Keratinocyte (primary cell): ENCODE measurements at regions not wholly inside any gene's neighbourhood (a gene's known extent, or its start where the extent isn't known, plus 50 kb on each side); places are given as distances from the start of the nearest gene placed in this dataset.
A peak's percentile ranks its signal among the peaks of the same experiment; 100 is the strongest.

Experiments
- DNase-seq: peaks from one replicate; pipeline ENCODE4 v3.0.0-alpha.2; 2011; ENCODE audit warnings: low read depth, missing footprints, low spot score
- FAIRE-seq: peaks from 2 replicates; lab custom pipeline; 2011; peaks lifted over from hg19 to GRCh38; lab: Jason Lieb, UNC
- H2AFZ ChIP-seq: 2 replicates; pipeline ENCODE4 v1.6.0; 2012; ENCODE audit warnings: low read length, control low read depth, inconsistent platforms; ENCODE audit not compliant: control insufficient read depth
- H3K27ac ChIP-seq: 2 replicates; pipeline ENCODE4 v1.5.1; 2011; ENCODE audit warnings: low read length; ENCODE audit not compliant: control insufficient read depth, insufficient read depth
- H3K27me3 ChIP-seq: 3 replicates; pipeline ENCODE4 v1.6.0; 2011; ENCODE audit warnings: low read length; ENCODE audit not compliant: control insufficient read depth, insufficient read depth; ENCODE audit errors: extremely low read depth
- H3K36me3 ChIP-seq, 2 experiments: 2 replicates in 1 of 2; 3 replicates in 1 of 2; pipeline ENCODE4 v1.5.1; 2011; ENCODE audit warnings: low read length in 2 of 2, mild to moderate bottlenecking in 1 of 2; ENCODE audit not compliant: control insufficient read depth in 2 of 2, insufficient read depth in 2 of 2; ENCODE audit errors: extremely low read depth in 1 of 2
- H3K4me1 ChIP-seq: 3 replicates; pipeline ENCODE4 v1.5.1; 2011; ENCODE audit warnings: low read length; ENCODE audit not compliant: control insufficient read depth, insufficient read depth; ENCODE audit errors: extremely low read depth
- H3K4me2 ChIP-seq: 3 replicates; pipeline ENCODE4 v1.6.0; 2011; ENCODE audit warnings: low read depth, low read length; ENCODE audit not compliant: control insufficient read depth, insufficient read depth; ENCODE audit errors: extremely low read depth
- H3K4me3 ChIP-seq, 3 experiments: fragments of 200-600 bp in 1 of 3; sonication (generic) in 1 of 3; 2 replicates in 2 of 3; 3 replicates in 1 of 3; pipeline ENCODE4 v1.5.1; 2011 to 2016; ENCODE audit warnings: low read length in 3 of 3, mild to moderate bottlenecking in 3 of 3, control low read depth in 2 of 3, inconsistent platforms in 1 of 3, low read depth in 1 of 3, mixed read lengths in 1 of 3, mixed run types in 1 of 3, moderate library complexity in 1 of 3; ENCODE audit not compliant: control insufficient read depth in 2 of 3, insufficient read depth in 2 of 3; ENCODE audit errors: extremely low read depth in 1 of 3
- H3K79me2 ChIP-seq: 2 replicates; pipeline ENCODE4 v1.6.0; 2012; ENCODE audit warnings: low read length; ENCODE audit not compliant: control insufficient read depth, insufficient read depth
- H3K9ac ChIP-seq: 3 replicates; pipeline ENCODE4 v1.6.0; 2011; ENCODE audit warnings: low read length; ENCODE audit not compliant: control insufficient read depth, insufficient read depth; ENCODE audit errors: extremely low read depth
- H3K9me1 ChIP-seq: 3 replicates; pipeline ENCODE4 v1.6.0; 2011; ENCODE audit warnings: low read length; ENCODE audit not compliant: control insufficient read depth, insufficient read depth; ENCODE audit errors: extremely low read depth
- H3K9me3 ChIP-seq: 2 replicates; pipeline ENCODE4 v1.5.1; 2012; ENCODE audit warnings: low read depth, low read length; ENCODE audit not compliant: control insufficient read depth
- H4K20me1 ChIP-seq: 3 replicates; pipeline ENCODE4 v1.6.0; 2011; ENCODE audit warnings: low read length; ENCODE audit not compliant: control insufficient read depth, insufficient read depth; ENCODE audit errors: extremely low read depth
- CTCF ChIP-seq, 3 experiments: IDR thresholded peaks in 1 of 3; conservative IDR thresholded peaks in 1 of 3; optimal IDR thresholded peaks in 1 of 3; 2 replicates in 2 of 3; 3 replicates in 1 of 3; pipeline versions ENCODE3 to v1.5.1; 2011; ENCODE audit warnings: low read length in 3 of 3, mild to moderate bottlenecking in 3 of 3, moderate library complexity in 2 of 3, control low read depth in 1 of 3, inconsistent platforms in 1 of 3; ENCODE audit not compliant: insufficient read depth in 2 of 3; ENCODE audit errors: extremely low read depth in 1 of 3
- EZH2 ChIP-seq: IDR thresholded peaks from one replicate; pipeline ENCODE4 v1.6.1; 2012; ENCODE audit warnings: inconsistent platforms, mild to moderate bottlenecking, low read length, moderate library complexity
- dilution Hi-C: fragments of 300-500 bp; cut with MboI; formaldehyde crosslinking; loops from one replicate; pipeline ENCODE4 v1.7.0; 2020; ENCODE audit warnings: low sequenced_read_pairs; ENCODE audit not compliant: extremely low pct_ligation_motif_present

GRCh38 chr2:236796236-236796635 is 226.6 kb downstream of the ACKR3 start:
- H3K79me2 ChIP-seq: no peaks in the 10 kb centered on the region
- H3K9me3 ChIP-seq: no peaks in the 10 kb centered on the region
- H3K27ac ChIP-seq: no peak overlapping the region
- H3K27me3 ChIP-seq: no peaks in the 10 kb centered on the region
- H3K36me3 ChIP-seq: no peaks in the 10 kb centered on the region
- no peaks in the 10 kb centered on the region for H4K20me1 ChIP-seq
- FAIRE-seq (peak; percentile 29), DNase-seq (no peak)
- H3K4me3 ChIP-seq: no peak overlapping the region
- dilution Hi-C loops: no loop called here
- H3K4me1 ChIP-seq: no peaks in the 10 kb centered on the region
- no peaks in the 10 kb centered on the region for H3K9me1 ChIP-seq
- no peak overlapping the region for H3K9ac ChIP-seq
- H3K4me2 ChIP-seq: no peak overlapping the region
- H2AFZ ChIP-seq: no peak overlapping the region
- no peak for TF ChIP-seq CTCF (optimal IDR thresholded peaks at IDR 0.05 in 1 of 3, IDR thresholded peaks at IDR 0.05 in 1 of 3, conservative IDR thresholded peaks at IDR 0.05 in 1 of 3; ENCODE audit: extremely low read depth in 1 of 3, insufficient read depth in 2 of 3, low read length in 3 of 3)
- TF ChIP-seq EZH2: no peak

GRCh38 chr2:236797411-236797810 is 227.8 kb downstream of the ACKR3 start:
- dilution Hi-C loops: no loop called here
- no peaks in the 10 kb centered on the region for H3K4me1 ChIP-seq
- no peak overlapping the region for H2AFZ ChIP-seq
- H3K27me3 ChIP-seq: no peaks in the 10 kb centered on the region
- DNase-seq (no peak), FAIRE-seq (no peak)
- no peaks in the 10 kb centered on the region for H4K20me1 ChIP-seq
- no peak for TF ChIP-seq CTCF (optimal IDR thresholded peaks at IDR 0.05 in 1 of 3, IDR thresholded peaks at IDR 0.05 in 1 of 3, conservative IDR thresholded peaks at IDR 0.05 in 1 of 3; ENCODE audit: extremely low read depth in 1 of 3, insufficient read depth in 2 of 3, low read length in 3 of 3)
- no peak for TF ChIP-seq EZH2
- H3K4me2 ChIP-seq: no peak overlapping the region
- no peaks in the 10 kb centered on the region for H3K9me1 ChIP-seq
- no peaks in the 10 kb centered on the region for H3K79me2 ChIP-seq
- no peak overlapping the region for H3K9ac ChIP-seq
- H3K27ac ChIP-seq: no peak overlapping the region
- H3K36me3 ChIP-seq: no peaks in the 10 kb centered on the region
- no peaks in the 10 kb centered on the region for H3K9me3 ChIP-seq
- no peak overlapping the region for H3K4me3 ChIP-seq
